ENCODE measurements at regions not wholly inside any gene's neighbourhood (a gene's known extent, or its start where the extent isn't known, plus 50 kb on each side); places are given as distances from the start of the nearest gene placed in this dataset.

DNA sequence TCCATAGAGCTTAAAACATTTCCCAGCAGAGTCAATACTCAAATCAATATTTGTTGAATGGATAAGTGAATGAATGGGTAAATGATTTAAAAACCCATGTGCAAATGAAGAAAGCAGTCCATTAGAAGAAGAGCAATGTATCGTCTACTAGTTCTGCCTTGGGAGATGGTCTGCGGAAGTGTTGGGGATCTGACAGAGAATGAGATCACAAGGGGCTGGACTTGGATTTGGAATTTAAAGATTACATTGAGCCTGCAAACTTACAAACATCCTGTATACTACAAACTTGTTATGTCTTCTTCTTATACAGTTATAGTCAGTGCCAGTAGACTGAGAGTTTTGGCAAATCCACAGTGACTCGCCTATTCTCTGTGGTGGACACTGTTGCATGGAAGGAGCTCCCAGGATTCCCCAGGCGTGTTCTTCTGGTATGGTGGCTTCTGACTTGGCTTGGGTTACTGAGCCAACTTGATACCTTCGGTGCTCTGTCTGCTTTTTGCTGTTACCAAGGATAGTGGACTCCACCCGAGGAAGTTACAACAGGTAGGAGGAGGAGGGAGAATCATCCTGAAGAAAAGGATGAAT lies 163.3 kb upstream of the SERPINE2 start:
- Histone ChIP-seq H2BK5ac (ENCODE audit: low read depth, low read length) (no peak overlapping the region), H2AFZ (ENCODE audit: low read length) (no peak overlapping the region), H2BK120ac (replicated peaks; ENCODE audit: low read depth, low read length) (no peak overlapping the region), H4K5ac (ENCODE audit: insufficient read length, low read depth, low read length) (no peak overlapping the region), H3K27me3 (replicated peaks in 1 of 4; ENCODE audit: control insufficient read depth in 3 of 4, extremely low read depth in 1 of 4, insufficient read depth in 3 of 4, low read length in 3 of 4) (peaks cover 0 to 1% (median 0%) of the 10 kb centered on the region in 4 experiments; a peak in 1 of 7 replicates), H3K23ac (ENCODE audit: insufficient read length) (no peak overlapping the region), H4K8ac (ENCODE audit: extremely low read depth, insufficient read depth, low read length) (no peak overlapping the region), H3K9me3 (ENCODE audit: insufficient read depth in 2 of 2, low read depth in 1 of 2, low read length in 1 of 2) (no peaks in the 10 kb centered on the region), H4K20me1 (replicated peaks in 1 of 2; ENCODE audit: control insufficient read depth in 1 of 2, insufficient read depth in 2 of 2, low read length in 2 of 2) (no peaks in the 10 kb centered on the region), H3K36me3 (ENCODE audit: control insufficient read depth in 2 of 4, insufficient read depth in 4 of 4, low read length in 3 of 4) (no peaks in the 10 kb centered on the region), H3K27ac (ENCODE audit: low read depth, low read length) (no peak overlapping the region), H3K23me2 (ENCODE audit: low read depth, low read length) (no peaks in the 10 kb centered on the region; the same call in 1 of the 2 replicates), H3K4me3 (ENCODE audit: extremely low read depth in 1 of 4, insufficient read depth in 2 of 4, low read depth in 3 of 4, low read length in 4 of 4) (no peak overlapping the region), H3K4ac (replicated peaks; ENCODE audit: insufficient read length, low read depth, low read length) (no peak overlapping the region), H4K91ac (replicated peaks; ENCODE audit: insufficient read length, low read length) (no peak overlapping the region), H2BK20ac (ENCODE audit: low read length) (no peak overlapping the region), H3K79me2 (ENCODE audit: control insufficient read depth in 1 of 2, insufficient read depth in 2 of 2, low read length in 2 of 2) (no peaks in the 10 kb centered on the region), H3K4me2 (ENCODE audit: insufficient read depth in 1 of 2, low read depth in 2 of 2, low read length in 2 of 2) (no peak overlapping the region), H3K4me1 (replicated peaks in 1 of 4; ENCODE audit: control insufficient read depth in 3 of 4, insufficient read depth in 4 of 4, low read length in 3 of 4) (no peaks in the 10 kb centered on the region), H2AK5ac (ENCODE audit: low read depth, low read length) (no peak overlapping the region), H2BK15ac (ENCODE audit: low read length) (no peak overlapping the region), H3K18ac (ENCODE audit: extremely low read depth, low read length) (no peak overlapping the region), H3K56ac (replicated peaks; ENCODE audit: insufficient read length, low read depth, low read length) (no peak overlapping the region), H3K79me1 (ENCODE audit: low read depth, low read length) (no peaks in the 10 kb centered on the region), H3K9ac (replicated peaks in 1 of 4; ENCODE audit: extremely low read depth in 1 of 4, low read depth in 3 of 4, low read length in 3 of 4) (no peak overlapping the region), H3K14ac (ENCODE audit: insufficient read length) (no peak overlapping the region), H2BK12ac (ENCODE audit: low read depth, low read length) (no peak overlapping the region)
- ChIA-PET POLR2A (ENCODE audit: partially characterized antibody) (no interaction called here), CTCF (ENCODE audit: partially characterized antibody) (no interaction called here)
- TF ChIP-seq SP2 (IDR thresholded peaks at IDR 0.05; ENCODE audit: low read length), result no peak
- no peak for TF ChIP-seq JUN (IDR thresholded peaks at IDR 0.05; ENCODE audit: low read depth, low read length)
- no peak for TF ChIP-seq HDAC2 (IDR thresholded peaks at IDR 0.05; ENCODE audit: borderline replicate concordance in 1 of 2, low read depth in 2 of 2, low read length in 2 of 2)
- TF ChIP-seq, protein P1, sequence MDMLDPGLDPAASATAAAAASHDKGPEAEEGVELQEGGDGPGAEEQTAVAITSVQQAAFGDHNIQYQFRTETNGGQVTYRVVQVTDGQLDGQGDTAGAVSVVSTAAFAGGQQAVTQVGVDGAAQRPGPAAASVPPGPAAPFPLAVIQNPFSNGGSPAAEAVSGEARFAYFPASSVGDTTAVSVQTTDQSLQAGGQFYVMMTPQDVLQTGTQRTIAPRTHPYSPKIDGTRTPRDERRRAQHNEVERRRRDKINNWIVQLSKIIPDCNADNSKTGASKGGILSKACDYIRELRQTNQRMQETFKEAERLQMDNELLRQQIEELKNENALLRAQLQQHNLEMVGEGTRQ (IDR thresholded peaks at IDR 0.05; ENCODE audit: low read length), result no peak
- DNase-seq (ENCODE audit: low read depth in 1 of 2, low spot score in 2 of 2), result no peak
- FAIRE-seq, result no peak
- WGBS, 2 experiments (ENCODE audit: extremely low coverage in 1 of 2, insufficient coverage in 1 of 2, insufficient read length in 1 of 2, insufficient replicate concordance in 2 of 2, low coverage in 1 of 2, low lambda C conversion rate in 2 of 2, missing lambda C conversion rate in 1 of 2), result 94% methylated on average over 6 of the region's 6 CpGs; no CpG with 5 or more reads in 1 of the 2 experiments
